ENCODE measurements at regions not wholly inside any gene's neighbourhood (a gene's known extent, or its start where the extent isn't known, plus 50 kb on each side); places are given as distances from the start of the nearest gene placed in this dataset.

DNA sequence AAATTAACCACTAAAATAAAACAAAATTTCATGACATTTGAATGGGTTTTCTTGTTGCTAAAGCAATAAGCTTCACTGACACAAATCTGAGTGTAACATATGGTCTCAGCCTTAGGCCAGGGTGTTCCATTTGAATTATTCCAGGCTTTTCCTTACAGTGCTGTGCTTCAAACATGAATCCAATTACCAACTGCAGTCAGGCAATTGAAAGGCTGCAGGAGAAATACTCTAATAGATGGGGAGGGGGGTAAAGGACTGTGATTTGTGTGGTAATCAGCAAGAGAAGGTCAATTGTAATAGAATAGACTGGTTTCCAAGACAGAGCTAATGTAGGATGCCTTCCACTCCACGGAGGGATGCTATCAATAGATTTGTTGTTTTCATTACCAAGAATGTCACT lies 466.7 kb downstream of the C3orf38 start:
- Histone ChIP-seq H2AFZ (ENCODE audit: low read length) (no peak overlapping the region), H3K9me3 (ENCODE audit: control insufficient read depth, insufficient read depth, low read depth, low read length) (no peaks in the 10 kb centered on the region), H3K9ac (ENCODE audit: insufficient read depth, low read length) (no peak overlapping the region), H3K27me3 (ENCODE audit: control insufficient read depth, insufficient read depth, low read length) (no peaks in the 10 kb centered on the region), H4K20me1 (ENCODE audit: control insufficient read depth, extremely low read depth, insufficient read depth, low read length) (no peaks in the 10 kb centered on the region), H3K27ac (ENCODE audit: insufficient read depth, low read length) (no peak overlapping the region), H3K4me1 (ENCODE audit: control insufficient read depth, extremely low read depth, insufficient read depth, low read length) (no peaks in the 10 kb centered on the region), H3K4me2 (ENCODE audit: extremely low read depth, insufficient read depth, low read length) (no peak overlapping the region), H3K36me3 (ENCODE audit: control insufficient read depth, insufficient read depth, low read length) (no peaks in the 10 kb centered on the region), H3K4me3 (replicated peaks in 1 of 4; ENCODE audit: control extremely low read depth in 1 of 4, insufficient read depth in 1 of 4, low read depth in 3 of 4, low read length in 4 of 4) (no peak overlapping the region), H3K79me2 (ENCODE audit: control insufficient read depth, insufficient read depth, low read length) (no peaks in the 10 kb centered on the region)
- TF ChIP-seq, protein P1, sequence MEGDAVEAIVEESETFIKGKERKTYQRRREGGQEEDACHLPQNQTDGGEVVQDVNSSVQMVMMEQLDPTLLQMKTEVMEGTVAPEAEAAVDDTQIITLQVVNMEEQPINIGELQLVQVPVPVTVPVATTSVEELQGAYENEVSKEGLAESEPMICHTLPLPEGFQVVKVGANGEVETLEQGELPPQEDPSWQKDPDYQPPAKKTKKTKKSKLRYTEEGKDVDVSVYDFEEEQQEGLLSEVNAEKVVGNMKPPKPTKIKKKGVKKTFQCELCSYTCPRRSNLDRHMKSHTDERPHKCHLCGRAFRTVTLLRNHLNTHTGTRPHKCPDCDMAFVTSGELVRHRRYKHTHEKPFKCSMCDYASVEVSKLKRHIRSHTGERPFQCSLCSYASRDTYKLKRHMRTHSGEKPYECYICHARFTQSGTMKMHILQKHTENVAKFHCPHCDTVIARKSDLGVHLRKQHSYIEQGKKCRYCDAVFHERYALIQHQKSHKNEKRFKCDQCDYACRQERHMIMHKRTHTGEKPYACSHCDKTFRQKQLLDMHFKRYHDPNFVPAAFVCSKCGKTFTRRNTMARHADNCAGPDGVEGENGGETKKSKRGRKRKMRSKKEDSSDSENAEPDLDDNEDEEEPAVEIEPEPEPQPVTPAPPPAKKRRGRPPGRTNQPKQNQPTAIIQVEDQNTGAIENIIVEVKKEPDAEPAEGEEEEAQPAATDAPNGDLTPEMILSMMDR (conservative IDR thresholded peaks at IDR 0.05 in 1 of 2, IDR thresholded peaks at IDR 0.05 in 1 of 2; ENCODE audit: low read depth in 1 of 2, low read length in 2 of 2), result no peak
- TF ChIP-seq EZH2 (IDR thresholded peaks at IDR 0.05; ENCODE audit: low read length, missing control alignments), result no peak
- no peak for DNase-seq (ENCODE audit: low read depth in 2 of 2)

DNA sequence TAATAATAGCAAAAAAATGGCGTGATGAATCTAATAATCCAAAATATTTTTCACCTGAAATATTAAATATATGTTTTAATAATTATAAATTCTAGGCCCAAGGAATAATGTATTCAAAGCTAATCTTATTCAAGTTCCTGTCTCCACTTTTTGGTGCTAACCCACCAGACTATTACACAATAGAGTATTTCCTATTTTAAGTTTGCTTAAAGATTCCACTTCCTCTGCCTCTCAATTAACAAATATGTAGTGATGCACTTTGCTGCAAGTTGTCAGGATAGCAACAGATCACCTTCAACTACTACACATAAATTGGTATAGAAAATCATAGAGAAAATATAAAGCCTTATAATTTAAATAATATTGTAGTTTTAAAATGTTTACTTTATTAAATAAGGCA lies 467.5 kb downstream of the C3orf38 start:
- Histone ChIP-seq H3K27ac (ENCODE audit: insufficient read depth, low read length) (no peak overlapping the region), H4K20me1 (ENCODE audit: control insufficient read depth, extremely low read depth, insufficient read depth, low read length) (no peaks in the 10 kb centered on the region), H3K27me3 (ENCODE audit: control insufficient read depth, insufficient read depth, low read length) (no peaks in the 10 kb centered on the region), H3K4me3 (replicated peaks in 1 of 4; ENCODE audit: control extremely low read depth in 1 of 4, insufficient read depth in 1 of 4, low read depth in 3 of 4, low read length in 4 of 4) (no peak overlapping the region), H3K4me2 (ENCODE audit: extremely low read depth, insufficient read depth, low read length) (no peak overlapping the region), H3K36me3 (ENCODE audit: control insufficient read depth, insufficient read depth, low read length) (no peaks in the 10 kb centered on the region), H2AFZ (ENCODE audit: low read length) (no peak overlapping the region), H3K9ac (ENCODE audit: insufficient read depth, low read length) (no peak overlapping the region), H3K4me1 (ENCODE audit: control insufficient read depth, extremely low read depth, insufficient read depth, low read length) (no peaks in the 10 kb centered on the region), H3K9me3 (ENCODE audit: control insufficient read depth, insufficient read depth, low read depth, low read length) (no peaks in the 10 kb centered on the region), H3K79me2 (ENCODE audit: control insufficient read depth, insufficient read depth, low read length) (no peaks in the 10 kb centered on the region)
- no peak for DNase-seq (ENCODE audit: low read depth in 2 of 2)
- TF ChIP-seq, protein P1 (conservative IDR thresholded peaks at IDR 0.05 in 1 of 2, IDR thresholded peaks at IDR 0.05 in 1 of 2; ENCODE audit: low read depth in 1 of 2, low read length in 2 of 2), result no peak
- no peak for TF ChIP-seq EZH2 (IDR thresholded peaks at IDR 0.05; ENCODE audit: low read length, missing control alignments)

DNA sequence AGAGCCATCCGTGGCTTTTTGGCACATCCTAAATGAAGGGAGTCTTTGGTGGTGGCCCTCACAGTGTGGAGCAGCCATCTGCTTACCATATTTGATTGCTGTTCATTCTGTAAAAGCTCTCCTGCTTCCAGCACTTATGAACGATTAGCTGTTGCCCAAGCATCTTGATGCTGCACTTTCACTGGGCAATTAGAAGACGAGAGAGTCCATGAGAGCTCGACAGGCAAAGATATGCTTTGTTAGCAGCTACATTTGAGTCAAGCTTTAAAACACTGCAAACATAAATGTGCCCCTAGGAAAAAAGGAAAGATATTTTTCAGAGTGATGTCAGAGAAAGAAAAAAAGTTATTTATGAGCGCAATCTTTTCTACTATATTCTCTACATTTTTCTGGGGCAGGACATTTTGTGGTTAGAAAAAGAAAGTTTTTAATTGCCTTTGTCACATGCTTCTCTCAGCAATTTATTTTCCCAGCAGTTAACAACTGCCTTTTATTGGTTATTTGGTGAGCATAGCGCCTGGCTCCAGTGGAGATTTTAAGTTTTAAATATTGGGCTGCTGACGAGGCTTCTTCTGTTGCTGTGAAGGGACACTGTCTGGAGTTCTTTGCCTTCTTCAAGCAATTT lies 468.4 kb downstream of the C3orf38 start:
- no peaks in the 10 kb centered on the region for H3K4me1 ChIP-seq (ENCODE audit: control insufficient read depth, extremely low read depth, insufficient read depth, low read length)
- H3K79me2 ChIP-seq (ENCODE audit: control insufficient read depth, insufficient read depth, low read length), result no peaks in the 10 kb centered on the region
- TF ChIP-seq, protein P1 (conservative IDR thresholded peaks at IDR 0.05 in 1 of 2, IDR thresholded peaks at IDR 0.05 in 1 of 2; ENCODE audit: low read depth in 1 of 2, low read length in 2 of 2), result no peak
- no peak for TF ChIP-seq EZH2 (IDR thresholded peaks at IDR 0.05; ENCODE audit: low read length, missing control alignments)
- H3K27me3 ChIP-seq (ENCODE audit: control insufficient read depth, insufficient read depth, low read length), result no peaks in the 10 kb centered on the region
- no peaks in the 10 kb centered on the region for H4K20me1 ChIP-seq (ENCODE audit: control insufficient read depth, extremely low read depth, insufficient read depth, low read length)
- no peak overlapping the region for H3K4me2 ChIP-seq (ENCODE audit: extremely low read depth, insufficient read depth, low read length)
- no peak overlapping the region for H3K4me3 ChIP-seq (replicated peaks in 1 of 4; ENCODE audit: control extremely low read depth in 1 of 4, insufficient read depth in 1 of 4, low read depth in 3 of 4, low read length in 4 of 4)
- no peak overlapping the region for H3K9ac ChIP-seq (ENCODE audit: insufficient read depth, low read length)
- no peaks in the 10 kb centered on the region for H3K9me3 ChIP-seq (ENCODE audit: control insufficient read depth, insufficient read depth, low read depth, low read length)
- H3K27ac ChIP-seq (ENCODE audit: insufficient read depth, low read length), result no peak overlapping the region
- H2AFZ ChIP-seq (ENCODE audit: low read length), result no peak overlapping the region
- DNase-seq (ENCODE audit: low read depth in 2 of 2), result no peak
- no peaks in the 10 kb centered on the region for H3K36me3 ChIP-seq (ENCODE audit: control insufficient read depth, insufficient read depth, low read length)
